RWPE2 (cell line): ENCODE measurements at regions not wholly inside any gene's neighbourhood (a gene's known extent, or its start where the extent isn't known, plus 50 kb on each side); places are given as distances from the start of the nearest gene placed in this dataset.

Experiments
- ATAC-seq: fragments of 200-7000 bp; cut with Tn5 transposase; 3 replicates; pipeline ENCODE4 v1.9.1; 2021; ENCODE audit warnings: low read depth
- DNase-seq: peaks from one replicate; pipeline ENCODE4 v3.0.0-alpha.2; 2020; ENCODE audit warnings: low spot score
- H3K27ac ChIP-seq: fragments of 450-650 bp; 2 replicates; pipeline ENCODE4 v1.5.1; 2017; ENCODE audit warnings: mild to moderate bottlenecking; ENCODE audit not compliant: poor library complexity, severe bottlenecking
- H3K27me3 ChIP-seq: fragments of 250-450 bp; sonication (Bioruptor Pico); 2 replicates; pipeline ENCODE4 v1.5.1; 2021; ENCODE audit warnings: mild to moderate bottlenecking, moderate library complexity; ENCODE audit not compliant: insufficient read depth, poor library complexity, severe bottlenecking
- H3K36me3 ChIP-seq: fragments of 250-450 bp; sonication (Bioruptor Pico); 2 replicates; pipeline ENCODE4 v1.5.1; 2020; ENCODE audit warnings: low read depth, mild to moderate bottlenecking, moderate library complexity
- H3K4me1 ChIP-seq: fragments of 250-450 bp; sonication (Bioruptor Pico); 2 replicates; pipeline ENCODE4 v1.5.1; 2021; ENCODE audit warnings: mild to moderate bottlenecking, moderate library complexity; ENCODE audit not compliant: insufficient read depth, poor library complexity, severe bottlenecking
- H3K4me3 ChIP-seq: fragments of 250-450 bp; sonication (Bioruptor Pico); 2 replicates; pipeline ENCODE4 v1.5.1; 2021; ENCODE audit warnings: mild to moderate bottlenecking, moderate library complexity; ENCODE audit not compliant: severe bottlenecking
- H3K9me3 ChIP-seq: fragments of 250-450 bp; sonication (Bioruptor Pico); 2 replicates; pipeline ENCODE4 v1.5.1; 2021; ENCODE audit warnings: mild to moderate bottlenecking, moderate library complexity; ENCODE audit not compliant: severe bottlenecking
- CTCF ChIP-seq: fragments of 450-650 bp; IDR thresholded peaks from one replicate; pipeline ENCODE4 v1.5.1; 2017; ENCODE audit warnings: mild to moderate bottlenecking, moderate library complexity; ENCODE audit not compliant: poor library complexity, severe bottlenecking

GRCh38 chr3:168616915-168617314 lies 521.2 kb upstream of the GOLIM4 start:
- no peak overlapping the region for H3K4me3 ChIP-seq
- no peak overlapping the region for H3K27ac ChIP-seq
- no peak for TF ChIP-seq CTCF
- H3K4me1 ChIP-seq: no peaks in the 10 kb centered on the region
- no peaks in the 10 kb centered on the region for H3K36me3 ChIP-seq
- no peak for DNase-seq
- ATAC-seq: no peak
- no peaks in the 10 kb centered on the region for H3K9me3 ChIP-seq
- no peaks in the 10 kb centered on the region for H3K27me3 ChIP-seq

GRCh38 chr3:168615493-168616020 lies 519.8 kb upstream of the GOLIM4 start:
- no peak for TF ChIP-seq CTCF
- Histone ChIP-seq H3K4me3 (no peak overlapping the region), H3K9me3 (no peaks in the 10 kb centered on the region), H3K36me3 (no peaks in the 10 kb centered on the region), H3K27me3 (no peaks in the 10 kb centered on the region), H3K4me1 (no peaks in the 10 kb centered on the region), H3K27ac (no peak overlapping the region)
- ATAC-seq (no peak), DNase-seq (no peak)

- Histone ChIP-seq H3K27ac (no peak overlapping the region), H3K9me3 (no peaks in the 10 kb centered on the region), H3K27me3 (no peaks in the 10 kb centered on the region), H3K36me3 (no peaks in the 10 kb centered on the region), H3K4me3 (no peak overlapping the region), H3K4me1 (no peaks in the 10 kb centered on the region)
- no peak for DNase-seq
- TF ChIP-seq CTCF: no peak
- ATAC-seq: no peak
These were observed 517.4 kb upstream of the GOLIM4 start for GRCh38 chr3:168613151-168613550.

GRCh38 chr3:168612671-168613070 lies 516.9 kb upstream of the GOLIM4 start:
- ATAC-seq (no peak), DNase-seq (no peak)
- Histone ChIP-seq H3K4me3 (no peak overlapping the region), H3K27ac (no peak overlapping the region), H3K27me3 (no peaks in the 10 kb centered on the region), H3K9me3 (no peaks in the 10 kb centered on the region), H3K4me1 (no peaks in the 10 kb centered on the region), H3K36me3 (no peaks in the 10 kb centered on the region)
- no peak for TF ChIP-seq CTCF

- Histone ChIP-seq H3K4me3 (no peak overlapping the region), H3K9me3 (no peaks in the 10 kb centered on the region), H3K27ac (no peak overlapping the region), H3K27me3 (no peaks in the 10 kb centered on the region), H3K36me3 (no peaks in the 10 kb centered on the region), H3K4me1 (no peaks in the 10 kb centered on the region)
- ATAC-seq (no peak), DNase-seq (no peak)
- no peak for TF ChIP-seq CTCF
These were observed 516.1 kb upstream of the GOLIM4 start for GRCh38 chr3:168611826-168612225.
